AG10803 (cell line): ENCODE measurements at regions not wholly inside any gene's neighbourhood (a gene's known extent, or its start where the extent isn't known, plus 50 kb on each side); places are given as distances from the start of the nearest gene placed in this dataset.
"Not testable (repeated sequence)": the region's sequence is repeated elsewhere in the genome, so short reads cannot be mapped to it uniquely, and the experiment has no call there.

ENCODE experiments used
- DNase-seq: peaks from one replicate; pipeline ENCODE4 v3.0.0; 2010; ENCODE audit warnings: low read depth
- H3K4me3 ChIP-seq: 2 replicates; pipeline ENCODE4 v1.5.1; 2011; ENCODE audit warnings: mild to moderate bottlenecking, low read length, control low read depth
- TF ChIP-seq, protein P1 (sequence below): conservative IDR thresholded peaks from 2 replicates; pipeline ENCODE4 v1.5.1; 2011; ENCODE audit warnings: mild to moderate bottlenecking, low read length, control low read depth, inconsistent platforms

DNA sequence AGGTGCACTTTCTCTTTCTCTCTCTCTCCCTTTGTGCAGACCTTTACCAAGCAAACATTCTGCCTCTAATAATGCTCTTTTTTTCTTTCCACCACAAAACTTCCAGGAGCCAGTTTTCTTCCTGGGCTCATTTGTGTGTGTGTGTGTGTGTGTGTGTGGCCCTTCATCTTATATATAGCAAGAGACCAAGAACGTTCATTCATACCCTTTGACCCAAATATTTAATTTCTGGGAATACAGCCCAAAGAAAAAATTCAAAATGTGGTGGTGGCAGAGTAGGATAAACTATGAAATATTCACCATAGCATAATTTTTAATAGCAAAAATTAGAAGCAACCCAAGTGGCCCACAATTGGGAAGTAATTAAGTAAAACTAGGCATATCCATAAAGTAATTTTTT lies 398.9 kb downstream of the IGSF11 start:
- H3K4me3 ChIP-seq: no peak overlapping the region
- TF ChIP-seq, protein P1, sequence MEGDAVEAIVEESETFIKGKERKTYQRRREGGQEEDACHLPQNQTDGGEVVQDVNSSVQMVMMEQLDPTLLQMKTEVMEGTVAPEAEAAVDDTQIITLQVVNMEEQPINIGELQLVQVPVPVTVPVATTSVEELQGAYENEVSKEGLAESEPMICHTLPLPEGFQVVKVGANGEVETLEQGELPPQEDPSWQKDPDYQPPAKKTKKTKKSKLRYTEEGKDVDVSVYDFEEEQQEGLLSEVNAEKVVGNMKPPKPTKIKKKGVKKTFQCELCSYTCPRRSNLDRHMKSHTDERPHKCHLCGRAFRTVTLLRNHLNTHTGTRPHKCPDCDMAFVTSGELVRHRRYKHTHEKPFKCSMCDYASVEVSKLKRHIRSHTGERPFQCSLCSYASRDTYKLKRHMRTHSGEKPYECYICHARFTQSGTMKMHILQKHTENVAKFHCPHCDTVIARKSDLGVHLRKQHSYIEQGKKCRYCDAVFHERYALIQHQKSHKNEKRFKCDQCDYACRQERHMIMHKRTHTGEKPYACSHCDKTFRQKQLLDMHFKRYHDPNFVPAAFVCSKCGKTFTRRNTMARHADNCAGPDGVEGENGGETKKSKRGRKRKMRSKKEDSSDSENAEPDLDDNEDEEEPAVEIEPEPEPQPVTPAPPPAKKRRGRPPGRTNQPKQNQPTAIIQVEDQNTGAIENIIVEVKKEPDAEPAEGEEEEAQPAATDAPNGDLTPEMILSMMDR: no peak
- no peak for DNase-seq

DNA sequence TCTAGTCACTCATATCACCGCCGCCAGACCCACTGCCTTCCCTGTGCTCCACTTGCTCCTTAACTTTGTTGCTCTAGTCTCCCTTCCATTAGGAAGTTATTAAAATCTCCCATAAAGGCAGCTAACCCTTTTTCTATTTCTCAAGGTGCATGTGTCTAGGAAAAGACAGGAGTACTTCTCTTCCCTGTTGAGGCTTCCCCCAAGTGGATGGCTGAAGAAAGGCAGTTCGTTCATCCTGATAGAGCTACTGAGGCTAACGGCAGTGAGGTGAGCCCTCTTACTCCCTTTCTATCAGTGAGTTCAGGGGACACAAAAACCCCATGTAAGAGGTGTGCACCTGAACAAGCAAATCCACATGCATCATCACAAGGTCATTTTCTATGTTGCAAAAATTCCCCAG lies 397.8 kb downstream of the IGSF11 start:
- no peak overlapping the region for H3K4me3 ChIP-seq
- no peak for DNase-seq
- TF ChIP-seq, protein P1: no peak

DNA sequence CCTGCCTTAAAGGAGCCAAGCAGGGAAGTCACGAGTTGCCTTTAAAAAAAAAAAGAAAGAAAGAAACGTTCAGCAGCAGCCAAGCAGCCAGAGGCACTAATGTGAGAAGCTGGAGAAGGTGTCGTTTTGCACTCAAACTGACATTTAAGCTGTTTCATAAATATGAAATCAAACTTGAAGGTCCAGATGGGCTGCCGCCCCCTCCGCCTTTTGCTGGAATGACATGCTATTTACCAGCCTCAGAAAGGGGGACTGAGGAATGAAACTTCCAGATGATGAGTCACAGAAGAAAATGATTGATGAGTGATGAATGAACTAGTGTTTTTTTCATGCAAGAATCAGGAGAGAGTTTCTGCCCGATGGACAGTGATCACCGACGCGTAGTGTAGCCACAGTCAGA lies 396.8 kb downstream of the IGSF11 start:
- no peak overlapping the region for H3K4me3 ChIP-seq
- TF ChIP-seq, protein P1: no peak
- no peak for DNase-seq

DNA sequence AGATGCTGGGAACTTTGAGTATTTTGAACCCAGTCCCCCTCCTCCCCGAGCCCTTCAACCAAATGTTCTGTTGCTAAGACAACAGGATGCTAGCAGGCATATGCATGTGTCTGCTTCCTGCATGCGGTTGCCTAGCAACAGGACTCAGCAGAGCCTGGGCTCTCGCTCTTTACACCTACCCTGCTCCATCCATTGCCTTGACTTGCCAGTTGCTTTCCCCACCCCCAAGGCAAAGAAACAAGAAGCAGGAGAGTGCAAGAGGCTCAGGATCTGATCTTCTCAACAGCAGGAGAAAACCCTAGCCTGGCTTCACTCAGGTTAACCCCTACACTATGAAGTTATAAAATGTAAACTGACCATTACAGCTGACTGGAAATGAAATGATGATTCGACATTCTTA lies 393.0 kb downstream of the IGSF11 start:
- no peak for DNase-seq
- H3K4me3 ChIP-seq: no peak overlapping the region
- TF ChIP-seq, protein P1: no peak

- TF ChIP-seq, protein P1: no peak
- H3K4me3 ChIP-seq: no peak overlapping the region
- no peak for DNase-seq
Measured at GRCh38 chr3:118671192-118671591, 363.5 kb downstream of the IGSF11 start.

GRCh38 chr3:118675305-118675704 lies 359.3 kb downstream of the IGSF11 start:
- H3K4me3 ChIP-seq: no peak overlapping the region
- TF ChIP-seq, protein P1: no peak
- no peak for DNase-seq

DNA sequence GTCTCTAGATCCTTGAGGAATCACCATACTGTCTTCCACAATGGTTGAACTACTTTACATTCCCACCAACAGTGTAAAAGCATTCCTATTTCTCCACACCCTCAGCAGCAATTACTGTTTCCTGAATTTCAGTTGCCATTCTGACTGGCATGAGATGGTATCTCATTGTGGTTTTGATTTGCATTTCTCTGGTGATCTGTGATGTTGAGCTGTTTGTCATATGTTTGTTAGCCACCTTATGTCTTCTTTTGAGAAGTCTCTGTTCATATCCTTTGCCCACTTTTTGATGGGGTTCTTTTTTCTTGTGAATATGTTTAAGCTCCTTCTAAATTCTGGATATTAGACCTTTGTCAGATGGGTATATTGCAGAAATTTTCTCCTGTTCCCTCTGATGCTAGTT lies 356.0 kb downstream of the IGSF11 start:
- not testable (repeated sequence) for DNase-seq, H3K4me3 ChIP-seq

DNA sequence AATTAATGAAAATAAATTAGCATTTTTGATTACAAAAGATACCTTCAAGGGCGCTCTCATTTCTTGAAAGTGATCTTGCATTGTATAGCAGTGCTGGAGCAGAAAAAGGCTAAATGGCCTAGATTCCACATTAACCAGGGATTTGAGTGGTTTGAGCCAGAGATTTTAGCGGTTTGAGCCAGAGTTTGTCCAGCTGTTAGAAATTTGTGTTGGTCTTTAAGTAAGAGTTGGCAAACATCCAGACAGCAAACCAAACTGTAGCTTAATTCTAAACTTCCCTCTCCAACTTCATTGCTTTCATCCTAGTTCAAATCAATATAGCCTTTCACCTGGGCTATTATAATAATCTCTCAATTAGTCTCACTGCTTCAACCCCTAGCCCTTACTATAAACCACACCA lies 351.7 kb downstream of the IGSF11 start:
- DNase-seq: no peak
- TF ChIP-seq, protein P1: no peak

More for the DNA sequence above, 351.7 kb downstream of the IGSF11 start:
- no peak overlapping the region for H3K4me3 ChIP-seq
